ENCODE measurements at regions not wholly inside any gene's neighbourhood (a gene's known extent, or its start where the extent isn't known, plus 50 kb on each side); places are given as distances from the start of the nearest gene placed in this dataset.

- in situ Hi-C loops (cut with MboI): no loop called here
- DNase-seq (ENCODE audit: low read depth, low spot score): no peak
Observed at GRCh38 chr16:13338044-13338443, 436.6 kb downstream of the SHISA9 start.

GRCh38 chr16:13342675-13343074, 441.3 kb downstream of the SHISA9 start:
- H3K79me2 ChIP-seq (ENCODE audit: control insufficient read depth, insufficient read depth, low read length): no peaks in the 10 kb centered on the region
- H3K36me3 ChIP-seq (ENCODE audit: control insufficient read depth in 2 of 2, insufficient read depth in 2 of 2, low read length in 1 of 2): no peaks in the 10 kb centered on the region
- intact Hi-C loops (cut with micrococcal nuclease; ENCODE audit: unreplicated experiment) (no loop called here), in situ Hi-C loops (cut with MboI) (no loop called here)
- H3K4me3 ChIP-seq: no peak overlapping the region
- RAD21 ChIA-PET (ENCODE audit: unreplicated experiment): interaction anchor here (1.0 kb wide), 1 partner anchor 9 kb away, joined by 3 read pairs; no protein-coding TSS in a partner anchor
- FAIRE-seq (no peak), ATAC-seq (no peak), DNase-seq (ENCODE audit: low read depth, low spot score) (no peak)
- H3K4me2 ChIP-seq (ENCODE audit: control insufficient read depth, insufficient read depth): no peak overlapping the region
- peak; percentile 68; the same call in 1 of the 2 replicates for TF ChIP-seq NFIC (IDR thresholded peaks at IDR 0.05; ENCODE audit: low read depth, low read length)
- TF ChIP-seq IRF5 (IDR thresholded peaks at IDR 0.05; ENCODE audit: borderline replicate concordance): no peak
- TF ChIP-seq EED (IDR thresholded peaks at IDR 0.05; ENCODE audit: low read depth): peak; percentile 70
- TF ChIP-seq POLR2AphosphoS5 (IDR thresholded peaks at IDR 0.05; ENCODE audit: low read length): no peak
- TF ChIP-seq TCF7 (IDR thresholded peaks at IDR 0.05; ENCODE audit: borderline replicate concordance): peak; percentile 66
- no peak for TF ChIP-seq BMI1 (IDR thresholded peaks at IDR 0.05; ENCODE audit: borderline replicate concordance)
- peak; percentile 74; the same call in 1 of the 2 replicates for TF ChIP-seq CBFB (IDR thresholded peaks at IDR 0.05; ENCODE audit: low read depth)
- TF ChIP-seq RUNX3 (IDR thresholded peaks at IDR 0.05; ENCODE audit: low read length): peak; percentile 83; the same call in 1 of the 2 replicates
- no peak for TF ChIP-seq SREBF1 (IDR thresholded peaks at IDR 0.05; ENCODE audit: low read length)
- no peaks in the 10 kb centered on the region for H4K20me1 ChIP-seq (ENCODE audit: control insufficient read depth, insufficient read depth)
- no peak overlapping the region for H3K9ac ChIP-seq (ENCODE audit: control insufficient read depth, insufficient read depth, low read length)
- H3K4me1 ChIP-seq (ENCODE audit: control insufficient read depth, insufficient read depth, low read length): no peaks in the 10 kb centered on the region
- WGBS (ENCODE audit: insufficient coverage, insufficient replicate concordance, low lambda C conversion rate, missing lambda C conversion rate): 0% methylated on average over 3 of the region's 3 CpGs
- no peak overlapping the region for H2AFZ ChIP-seq (ENCODE audit: control insufficient read depth, low read depth, low read length)
- H3K27ac ChIP-seq (ENCODE audit: control insufficient read depth, insufficient read depth): no peak overlapping the region
- no TSS peak for BruUV-seq (replicated peaks)
- no peaks in the 10 kb centered on the region for H3K27me3 ChIP-seq (replicated peaks in 1 of 2; ENCODE audit: control insufficient read depth in 2 of 2, insufficient read depth in 2 of 2, low read length in 1 of 2)
- no peaks in the 10 kb centered on the region; the same call in 2 of the 3 replicates for H3K9me3 ChIP-seq (replicated peaks; ENCODE audit: control insufficient read depth, insufficient read depth, low read length)
- CTCF ChIA-PET: no interaction called here
- SMC1A ChIA-PET (ENCODE audit: uncharacterized antibody, unreplicated experiment): interaction anchor here (1.0 to 1.3 kb wide), 2 partner anchors 37 kb away, joined by 3 read pairs; no protein-coding TSS in a partner anchor
- POLR2A ChIA-PET: no interaction called here

More at GRCh38 chr16:13338044-13338443, 436.6 kb downstream of the SHISA9 start:
- CTCF ChIA-PET: interaction anchor here (0.9 kb wide), 1 partner anchor 21 kb away, joined by 3 read pairs; no protein-coding TSS in a partner anchor
- SMC1A ChIA-PET (ENCODE audit: uncharacterized antibody, unreplicated experiment): interaction anchor here (1.0 to 1.7 kb wide), 3 partner anchors 23 to 39 kb away, joined by 3 to 6 read pairs (median 3); no protein-coding TSS in a partner anchor
- no peak for TF ChIP-seq RFX5 (IDR thresholded peaks at IDR 0.05; ENCODE audit: low read depth, low read length)
- TF ChIP-seq SP1 (IDR thresholded peaks at IDR 0.05; ENCODE audit: low read depth, low read length): no peak
- no peak for TF ChIP-seq NR2F1 (conservative IDR thresholded peaks at IDR 0.05)
- no peak for TF ChIP-seq TCF7 (IDR thresholded peaks at IDR 0.05; ENCODE audit: borderline replicate concordance)
- no peak for TF ChIP-seq POLR2A (IDR thresholded peaks at IDR 0.05; ENCODE audit: low read depth, low read length)
- no peak for TF ChIP-seq SRF (IDR thresholded peaks at IDR 0.05; ENCODE audit: low read depth in 2 of 2, low read length in 2 of 2)
- TF ChIP-seq CEBPB (IDR thresholded peaks at IDR 0.05; ENCODE audit: borderline replicate concordance in 1 of 2, low read depth in 2 of 2, low read length in 2 of 2): no peak
- TF ChIP-seq JUNB (IDR thresholded peaks at IDR 0.05): no peak
- no peak for TF ChIP-seq GATAD2B (conservative IDR thresholded peaks at IDR 0.05; ENCODE audit: low read depth)
- no peak for TF ChIP-seq BHLHE40 (IDR thresholded peaks at IDR 0.05; ENCODE audit: borderline replicate concordance in 1 of 2, low read depth in 2 of 2, low read length in 1 of 2)
- TF ChIP-seq PML (IDR thresholded peaks at IDR 0.05; ENCODE audit: low read length): no peak
- TF ChIP-seq MEF2B (IDR thresholded peaks at IDR 0.05; ENCODE audit: partially characterized antibody, poor library complexity, severe bottlenecking): no peak
- no peak for TF ChIP-seq NR2C1 (IDR thresholded peaks at IDR 0.05)
- no peak for TF ChIP-seq MAX (IDR thresholded peaks at IDR 0.05; ENCODE audit: low read depth, low read length)
- no peak for TF ChIP-seq BRCA1 (IDR thresholded peaks at IDR 0.05; ENCODE audit: low read depth, low read length)
- TF ChIP-seq YY1 (IDR thresholded peaks at IDR 0.05; ENCODE audit: low read depth, low read length): no peak
- no peak for TF ChIP-seq CHD4 (IDR thresholded peaks at IDR 0.05)
- RAD21 ChIA-PET (ENCODE audit: unreplicated experiment): interaction anchor here (1.5 kb wide), 1 partner anchor 98 kb away, joined by 3 read pairs; no protein-coding TSS in a partner anchor
- intact Hi-C loops (cut with micrococcal nuclease; ENCODE audit: unreplicated experiment): no loop called here
- no peak overlapping the region for H3K9ac ChIP-seq (ENCODE audit: control insufficient read depth, insufficient read depth, low read length)
- H3K27ac ChIP-seq (ENCODE audit: control insufficient read depth, insufficient read depth): no peak overlapping the region
- FAIRE-seq (no peak), ATAC-seq (no peak)
- peaks cover 2% of the 10 kb centered on the region for H3K9me3 ChIP-seq (replicated peaks; ENCODE audit: control insufficient read depth, insufficient read depth, low read length)
- H3K4me3 ChIP-seq: no peak overlapping the region
- no peak overlapping the region for H3K4me2 ChIP-seq (ENCODE audit: control insufficient read depth, insufficient read depth)
- no TSS peak for BruUV-seq (replicated peaks)
- H3K4me1 ChIP-seq (ENCODE audit: control insufficient read depth, insufficient read depth, low read length): peaks cover 5% of the 10 kb centered on the region
- H4K20me1 ChIP-seq (ENCODE audit: control insufficient read depth, insufficient read depth): no peaks in the 10 kb centered on the region
- H3K79me2 ChIP-seq (ENCODE audit: control insufficient read depth, insufficient read depth, low read length): no peaks in the 10 kb centered on the region
- no peak overlapping the region for H2AFZ ChIP-seq (ENCODE audit: control insufficient read depth, low read depth, low read length)
- WGBS (ENCODE audit: insufficient coverage, insufficient replicate concordance, low lambda C conversion rate, missing lambda C conversion rate): 1% methylated on average over 3 of the region's 3 CpGs
- H3K36me3 ChIP-seq (ENCODE audit: control insufficient read depth in 2 of 2, insufficient read depth in 2 of 2, low read length in 1 of 2): no peaks in the 10 kb centered on the region
- POLR2A ChIA-PET: interaction anchor here (0.6 kb wide), 1 partner anchor 59 kb away, joined by 3 read pairs; no protein-coding TSS in a partner anchor
- H3K27me3 ChIP-seq (replicated peaks in 1 of 2; ENCODE audit: control insufficient read depth in 2 of 2, insufficient read depth in 2 of 2, low read length in 1 of 2): no peaks in the 10 kb centered on the region
